NB4 (cell line): ENCODE measurements at regions not wholly inside any gene's neighbourhood (a gene's known extent, or its start where the extent isn't known, plus 50 kb on each side); places are given as distances from the start of the nearest gene placed in this dataset.

Experiments
- DNase-seq: peaks from one replicate; pipeline ENCODE4 v3.0.0; 2010; ENCODE audit warnings: low read depth
- H3K4me3 ChIP-seq: one replicate; pipeline ENCODE4 v1.5.1; 2011; ENCODE audit warnings: mild to moderate bottlenecking, low read depth, low read length, moderate library complexity
- CTCF ChIP-seq: IDR thresholded peaks from one replicate; pipeline ENCODE4 v1.5.1; 2012; ENCODE audit warnings: low read depth, low read length
- MAX ChIP-seq: IDR thresholded peaks from 2 replicates; pipeline ENCODE4 v1.6.1; 2011; ENCODE audit warnings: low read depth, low read length
- MYC ChIP-seq: IDR thresholded peaks from 2 replicates; pipeline ENCODE4 v1.6.1; 2011; ENCODE audit warnings: low read depth, low read length
- POLR2A ChIP-seq: IDR thresholded peaks from 2 replicates; pipeline ENCODE4 v1.6.1; 2011; ENCODE audit warnings: mild to moderate bottlenecking; ENCODE audit not compliant: insufficient read length; ENCODE audit errors: extremely low read depth

GRCh38 chr7:131008840-131009711, 275.1 kb upstream of the KLF14 start:
- no peak for DNase-seq
- H3K4me3 ChIP-seq: no peak overlapping the region

GRCh38 chr7:131010029-131010716, 276.2 kb upstream of the KLF14 start:
- TF ChIP-seq CTCF: no peak
- no peak overlapping the region for H3K4me3 ChIP-seq
- DNase-seq: peak; percentile 62

More at GRCh38 chr7:131008840-131009711, 275.1 kb upstream of the KLF14 start:
- TF ChIP-seq POLR2A (no peak), CTCF (no peak), MYC (no peak), MAX (no peak)

DNA sequence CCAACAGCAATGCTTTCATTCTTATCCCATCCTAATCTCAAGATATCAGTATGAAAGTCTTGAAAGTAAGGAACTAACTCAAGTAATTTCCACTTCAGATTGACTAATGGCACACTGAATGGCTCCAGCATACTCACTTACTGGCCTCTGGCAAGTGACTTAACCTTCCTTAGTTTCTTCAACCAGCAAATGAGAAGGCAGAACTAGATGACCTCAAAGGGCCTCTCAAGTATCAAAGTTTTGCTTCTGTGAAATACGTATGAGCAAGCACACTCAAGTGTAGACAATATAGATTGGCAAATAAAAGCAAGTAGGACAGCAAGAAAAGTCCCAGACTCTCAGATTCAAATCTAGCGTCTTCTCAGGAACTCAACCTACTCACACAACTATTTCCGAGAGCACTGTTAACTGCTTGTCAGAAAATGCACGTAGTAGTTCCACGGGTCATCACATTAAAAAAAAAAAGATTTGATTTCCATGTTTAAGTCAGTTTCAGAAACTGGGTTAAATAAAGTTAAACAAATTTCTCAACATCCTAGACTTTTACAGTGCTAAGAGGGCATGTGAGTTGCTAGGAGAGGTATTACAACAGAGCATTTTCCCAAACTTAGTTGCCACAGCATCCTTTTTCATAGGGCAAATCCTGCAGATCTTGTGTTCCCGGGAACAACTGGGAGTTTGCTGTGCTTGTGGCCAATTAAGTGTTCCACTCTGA, 276.9 kb upstream of the KLF14 start:
- TF ChIP-seq MAX (no peak), CTCF (no peak), MYC (no peak), POLR2A (no peak)
- H3K4me3 ChIP-seq: no peak overlapping the region
- DNase-seq: peak; percentile 52

DNA sequence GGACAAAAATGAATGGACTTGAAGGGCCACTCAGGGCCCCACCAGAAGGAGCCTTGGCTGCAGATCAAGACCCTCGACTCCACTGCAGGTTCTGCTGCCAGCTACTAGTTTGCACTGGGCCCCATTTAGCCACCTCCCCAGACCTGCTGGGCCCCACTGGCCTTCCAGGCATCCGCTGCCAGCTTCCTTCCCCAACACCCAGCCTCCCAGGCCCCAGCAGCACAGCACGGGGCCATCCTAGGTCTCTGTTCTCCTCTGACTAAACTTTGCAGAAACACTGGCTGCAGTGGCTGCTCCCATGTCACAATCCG, 277.4 kb upstream of the KLF14 start:
- no peak for TF ChIP-seq MYC
- DNase-seq: no peak
- no peak overlapping the region for H3K4me3 ChIP-seq

DNA sequence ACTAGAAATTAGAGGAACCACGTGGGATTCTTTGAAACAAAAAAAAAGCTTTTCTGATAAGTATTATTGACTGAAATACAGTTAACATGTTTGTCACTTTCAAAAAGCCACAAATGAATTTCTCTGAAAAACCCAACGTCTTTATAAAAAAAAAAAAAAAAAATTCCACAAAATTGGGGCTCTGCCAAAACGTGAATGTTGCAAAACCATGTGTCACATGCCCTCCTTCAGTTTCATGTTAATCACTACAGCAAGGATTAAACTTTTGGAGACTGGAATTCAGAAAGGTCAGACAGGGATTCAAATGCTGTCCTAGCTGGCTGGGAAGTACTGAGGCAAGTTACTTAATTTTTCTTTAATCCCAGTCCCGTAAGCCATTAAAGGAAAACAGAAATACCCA, 278.0 kb upstream of the KLF14 start:
- no peak overlapping the region for H3K4me3 ChIP-seq
- TF ChIP-seq POLR2A: no peak
- no peak for TF ChIP-seq MYC
- TF ChIP-seq CTCF: no peak
- TF ChIP-seq MAX: 0 out of 2 replicates have a peak, but pooled peaks have one; percentile 38
- DNase-seq: peak; percentile 34

DNA sequence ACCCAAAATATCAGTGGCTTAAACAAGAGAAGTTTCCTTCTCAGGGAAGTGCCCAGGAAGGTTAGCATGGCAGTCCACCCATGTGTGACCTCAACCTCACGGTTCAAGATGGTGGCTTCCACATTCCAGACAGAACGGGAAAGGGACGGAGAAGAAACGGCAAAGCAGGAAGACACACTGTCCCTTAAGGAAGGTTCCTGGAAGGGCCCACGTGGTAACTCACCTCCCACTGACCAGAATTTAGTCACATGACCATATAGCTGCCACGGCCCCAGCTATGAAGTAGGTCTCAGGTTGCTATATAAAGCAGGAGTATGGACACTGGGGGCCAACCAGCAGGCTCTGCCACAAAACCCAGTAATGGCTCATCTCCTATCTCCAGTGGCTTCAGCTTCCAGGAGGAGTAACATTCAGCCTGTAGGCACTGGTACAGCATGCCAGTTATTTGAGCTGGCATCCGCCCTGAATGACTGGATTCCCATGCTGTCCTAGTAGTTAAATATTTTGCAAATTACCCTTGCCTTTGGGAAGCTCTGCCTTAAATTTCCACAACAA, 278.5 kb upstream of the KLF14 start:
- no peak overlapping the region for H3K4me3 ChIP-seq
- TF ChIP-seq MAX (no peak), POLR2A (no peak), MYC (no peak), CTCF (no peak)

More for the DNA sequence above, 278.5 kb upstream of the KLF14 start:
- no peak for DNase-seq
